ENCODE measurements at regions not wholly inside any gene's neighbourhood (a gene's known extent, or its start where the extent isn't known, plus 50 kb on each side); places are given as distances from the start of the nearest gene placed in this dataset.

DNA sequence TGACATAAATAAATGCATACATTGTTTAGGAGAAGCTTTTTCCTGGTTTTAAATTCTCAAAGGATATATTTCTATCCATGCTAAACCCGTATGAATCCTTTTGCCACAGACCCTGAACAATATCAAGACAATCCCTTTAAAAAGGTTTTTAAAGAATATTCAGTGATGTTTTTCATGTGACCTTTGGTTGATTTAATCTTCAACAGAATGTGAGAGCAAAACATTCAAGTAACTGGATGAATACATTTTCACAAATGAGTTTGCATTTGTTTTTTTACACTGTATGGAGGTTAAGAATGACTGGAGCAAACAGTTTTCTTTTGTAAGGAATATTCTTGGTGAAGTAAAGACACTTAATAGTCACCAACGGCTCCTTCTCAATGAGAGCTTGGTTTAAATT, 139.4 kb upstream of the CWC22 start:
- dilution Hi-C loops (cut with HindIII; ENCODE audit: low sequenced_read_pairs, unreplicated experiment) (no loop called here), in situ Hi-C loops (cut with MboI; ENCODE audit: low sequenced_read_pairs) (no loop called here), intact Hi-C loops (cut with micrococcal nuclease) (no loop called here)
- no peak overlapping the region for H3K4me2 ChIP-seq (ENCODE audit: low read depth, low read length)
- H3K23ac ChIP-seq (ENCODE audit: low read depth, low read length), result no peak overlapping the region
- no peaks in the 10 kb centered on the region for H3K9me1 ChIP-seq (ENCODE audit: insufficient read depth, low read length)
- H2BK15ac ChIP-seq (ENCODE audit: low read depth, low read length), result no peak overlapping the region
- no CpG with 5 or more reads among the region's 2 CpGs for WGBS, 2 experiments (ENCODE audit: extremely low coverage in 2 of 2, insufficient read length in 1 of 2)
- no peak overlapping the region for H4K5ac ChIP-seq (ENCODE audit: low read depth, low read length)
- no peak overlapping the region for H3K27ac ChIP-seq (ENCODE audit: insufficient read depth, low read length)
- H4K20me1 ChIP-seq (ENCODE audit: insufficient read depth, low read length), result no peaks in the 10 kb centered on the region
- ATAC-seq (ENCODE audit: low read depth) (no peak), DNase-seq (no peak)
- H2AK5ac ChIP-seq (ENCODE audit: low read depth, low read length), result no peak overlapping the region
- H3K4me1 ChIP-seq (ENCODE audit: control insufficient read depth, insufficient read depth, low read length), result no peaks in the 10 kb centered on the region
- CTCF ChIA-PET, result no interaction called here
- no peak overlapping the region for H2AK9ac ChIP-seq (replicated peaks; ENCODE audit: low read depth, low read length, poor library complexity)
- H4K8ac ChIP-seq (ENCODE audit: low read depth in 2 of 2, low read length in 2 of 2), result no peak overlapping the region
- H4K91ac ChIP-seq (ENCODE audit: insufficient read depth, low read depth, low read length), result no peak overlapping the region
- no peak overlapping the region for H3K9ac ChIP-seq (ENCODE audit: low read depth, low read length)
- no TSS peak for BruUV-seq (replicated peaks)
- no peak overlapping the region for H2BK5ac ChIP-seq (ENCODE audit: low read depth, low read length, poor library complexity, severe bottlenecking)
- no peak for TF ChIP-seq RCOR1 (IDR thresholded peaks at IDR 0.05; ENCODE audit: insufficient replicate concordance, low read length)
- TF ChIP-seq BHLHE40 (IDR thresholded peaks at IDR 0.05; ENCODE audit: low read depth, low read length), result no peak
- no peak overlapping the region for H3K4ac ChIP-seq (ENCODE audit: low read depth, low read length)
- H3K9me3 ChIP-seq (ENCODE audit: control insufficient read depth, insufficient read depth, low read length), result no peaks in the 10 kb centered on the region
- H3K14ac ChIP-seq (replicated peaks; ENCODE audit: low read depth, low read length), result no peak overlapping the region
- H3K18ac ChIP-seq (ENCODE audit: low read depth, low read length), result no peak overlapping the region
- H2AFZ ChIP-seq (replicated peaks; ENCODE audit: low read length, poor library complexity), result no peak overlapping the region
- H3K79me1 ChIP-seq (ENCODE audit: low read depth in 1 of 2, low read length in 2 of 2), result no peaks in the 10 kb centered on the region
- H3K36me3 ChIP-seq (ENCODE audit: control insufficient read depth, insufficient read depth, low read length), result no peaks in the 10 kb centered on the region
- H3K27me3 ChIP-seq (ENCODE audit: control insufficient read depth, insufficient read depth, low read length), result no peaks in the 10 kb centered on the region
- H3K56ac ChIP-seq (ENCODE audit: extremely low read depth, insufficient read depth, low read length), result no peak overlapping the region
- H2BK120ac ChIP-seq (ENCODE audit: low read depth, low read length), result no peak overlapping the region
- H3K4me3 ChIP-seq (ENCODE audit: insufficient read depth, low read depth, low read length), result no peak overlapping the region
- POLR2A ChIA-PET (ENCODE audit: unreplicated experiment), result no interaction called here
- H2BK20ac ChIP-seq (ENCODE audit: low read depth, low read length), result no peak overlapping the region
